GM18499 (cell line): ENCODE measurements at regions not wholly inside any gene's neighbourhood (a gene's known extent, or its start where the extent isn't known, plus 50 kb on each side); places are given as distances from the start of the nearest gene placed in this dataset.

ENCODE experiments used
- ATAC-seq: cut with Tn5 transposase; IDR thresholded peaks from one replicate; pipeline ENCODE4 v1.9.1; 2021; ENCODE audit warnings: moderate number of reproducible peaks; ENCODE audit not compliant: insufficient read depth, unreplicated experiment

- ATAC-seq = no peak
Measured at GRCh38 chr3:30945291-30945690, 50.8 kb upstream of the GADL1 start.

- ATAC-seq = no peak
Measured at GRCh38 chr3:30948426-30948825, 54.0 kb upstream of the GADL1 start.

- ATAC-seq = no peak
Measured at GRCh38 chr3:30951826-30952225, 57.4 kb upstream of the GADL1 start.

GRCh38 chr3:30952786-30953185 is 58.3 kb upstream of the GADL1 start:
- ATAC-seq = no peak

GRCh38 chr3:30954426-30954825 is 60.0 kb upstream of the GADL1 start:
- no peak for ATAC-seq

- ATAC-seq = no peak
Measured at GRCh38 chr3:30962084-30962483, 67.6 kb upstream of the GADL1 start.

GRCh38 chr3:30962493-30962892 is 68.0 kb upstream of the GADL1 start:
- no peak for ATAC-seq

GRCh38 chr3:30963223-30963722 is 68.8 kb upstream of the GADL1 start:
- ATAC-seq = no peak

- peak; percentile 97 for ATAC-seq
Measured at GRCh38 chr3:30964612-30965011, 70.2 kb upstream of the GADL1 start.

GRCh38 chr3:30966896-30967295 is 72.4 kb upstream of the GADL1 start:
- ATAC-seq = no peak

- ATAC-seq = no peak
Measured at GRCh38 chr3:30970183-30970582, 75.7 kb upstream of the GADL1 start.

- ATAC-seq = no peak
Measured at GRCh38 chr3:30972449-30972848, 78.0 kb upstream of the GADL1 start.

GRCh38 chr3:30974071-30974470 is 79.6 kb upstream of the GADL1 start:
- ATAC-seq = no peak

- no peak for ATAC-seq
Measured at GRCh38 chr3:30977592-30977991, 83.1 kb upstream of the GADL1 start.

GRCh38 chr3:30980993-30981392 is 86.5 kb upstream of the GADL1 start:
- ATAC-seq = no peak

- no peak for ATAC-seq
Measured at GRCh38 chr3:30982416-30983075, 88.1 kb upstream of the GADL1 start.

GRCh38 chr3:30984855-30985749 is 90.6 kb upstream of the GADL1 start:
- no peak for ATAC-seq

- no peak for ATAC-seq
Measured at GRCh38 chr3:30986551-30986950, 92.1 kb upstream of the GADL1 start.

- ATAC-seq = no peak
Measured at GRCh38 chr3:30988769-30989168, 94.3 kb upstream of the GADL1 start.

GRCh38 chr3:30989276-30990030 is 95.0 kb upstream of the GADL1 start:
- ATAC-seq = no peak

- no peak for ATAC-seq
Measured at GRCh38 chr3:30996467-30996866, 102.0 kb upstream of the GADL1 start.
